NCI-H1105 (cell line): ENCODE measurements at regions not wholly inside any gene's neighbourhood (a gene's known extent, or its start where the extent isn't known, plus 50 kb on each side); places are given as distances from the start of the nearest gene placed in this dataset.
"Not testable (repeated sequence)": the region's sequence is repeated elsewhere in the genome, so short reads cannot be mapped to it uniquely, and the experiment has no call there.

Source experiments
- DNase-seq: peaks from one replicate; lab custom pipeline; 2025; lab: John Stamatoyannopoulos, UW

DNA sequence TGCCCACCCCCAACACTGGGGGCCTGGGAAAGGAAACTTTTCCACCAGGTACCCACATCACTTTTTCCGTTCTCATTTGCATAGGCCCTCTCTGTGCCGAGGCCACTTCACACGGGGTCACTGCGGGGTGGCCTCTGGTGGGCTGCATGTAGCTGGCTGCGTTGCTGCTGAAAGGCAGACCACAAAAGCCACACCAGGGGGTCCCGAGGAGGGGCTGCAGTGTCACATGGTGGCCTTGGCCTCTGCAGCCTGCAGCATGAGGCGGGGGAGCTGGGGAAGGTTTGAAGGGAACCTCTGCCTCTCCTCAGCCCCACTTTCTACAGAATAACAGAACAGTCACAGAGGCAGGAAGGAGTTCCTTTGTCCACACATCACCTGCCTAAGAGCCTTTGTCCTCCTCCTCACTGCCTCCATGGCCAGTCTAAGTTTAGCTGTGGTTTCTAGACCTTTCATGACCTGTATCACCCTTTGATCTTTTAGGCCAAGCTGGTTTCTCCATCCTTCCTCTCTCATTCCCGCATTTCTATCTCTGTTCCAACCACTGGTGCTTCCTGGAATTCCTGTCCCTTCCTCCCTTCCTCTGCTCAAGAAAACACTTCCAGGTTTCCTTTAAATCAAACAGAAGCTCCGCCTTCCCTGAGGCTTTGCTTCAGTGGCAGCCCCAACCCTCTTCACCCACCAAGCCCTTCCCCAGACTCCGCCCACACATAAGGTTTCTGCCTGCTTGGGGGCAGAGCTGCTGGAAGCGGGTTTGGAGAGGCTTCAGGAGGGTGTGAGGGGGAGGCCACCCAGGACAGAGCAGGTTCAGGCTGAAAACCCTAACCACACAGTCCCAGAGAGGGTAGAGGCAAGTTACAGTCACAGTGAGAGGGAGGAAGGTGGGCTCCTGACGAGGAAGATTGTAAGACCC lies 150.7 kb upstream of the TLE3 start:
- no peak for DNase-seq

GRCh38 chr15:70247281-70247680 lies 149.6 kb upstream of the TLE3 start:
- no peak for DNase-seq

DNA sequence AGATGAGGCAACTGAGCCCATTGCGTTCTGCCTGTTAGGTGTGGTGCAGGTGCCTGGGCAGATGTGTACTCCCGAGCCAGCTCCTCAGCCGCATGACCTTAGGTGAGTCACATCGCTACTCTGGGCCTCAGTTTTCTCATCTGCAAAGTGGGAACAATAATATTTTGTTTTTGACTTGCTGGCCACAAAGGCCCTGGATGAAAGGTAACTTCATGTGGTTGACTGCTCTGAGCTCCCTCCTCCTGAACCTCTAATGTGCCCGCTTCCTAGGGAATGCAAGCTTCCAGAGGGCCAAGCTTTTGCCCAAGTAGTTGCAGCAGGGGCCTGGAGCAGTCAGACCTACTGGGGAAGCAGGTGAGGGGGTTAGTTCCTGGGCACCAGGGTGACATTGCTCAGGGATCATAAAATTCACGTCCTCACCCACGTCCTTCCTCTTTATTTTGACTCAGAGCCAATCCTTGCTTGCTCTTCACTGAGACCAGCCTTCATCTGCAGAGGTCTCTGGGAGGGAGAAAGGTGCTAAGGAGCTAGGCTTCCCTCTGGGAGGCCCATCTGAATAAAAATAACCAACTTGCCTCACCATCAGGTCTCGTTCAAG lies 149.0 kb upstream of the TLE3 start:
- no peak for DNase-seq

DNA sequence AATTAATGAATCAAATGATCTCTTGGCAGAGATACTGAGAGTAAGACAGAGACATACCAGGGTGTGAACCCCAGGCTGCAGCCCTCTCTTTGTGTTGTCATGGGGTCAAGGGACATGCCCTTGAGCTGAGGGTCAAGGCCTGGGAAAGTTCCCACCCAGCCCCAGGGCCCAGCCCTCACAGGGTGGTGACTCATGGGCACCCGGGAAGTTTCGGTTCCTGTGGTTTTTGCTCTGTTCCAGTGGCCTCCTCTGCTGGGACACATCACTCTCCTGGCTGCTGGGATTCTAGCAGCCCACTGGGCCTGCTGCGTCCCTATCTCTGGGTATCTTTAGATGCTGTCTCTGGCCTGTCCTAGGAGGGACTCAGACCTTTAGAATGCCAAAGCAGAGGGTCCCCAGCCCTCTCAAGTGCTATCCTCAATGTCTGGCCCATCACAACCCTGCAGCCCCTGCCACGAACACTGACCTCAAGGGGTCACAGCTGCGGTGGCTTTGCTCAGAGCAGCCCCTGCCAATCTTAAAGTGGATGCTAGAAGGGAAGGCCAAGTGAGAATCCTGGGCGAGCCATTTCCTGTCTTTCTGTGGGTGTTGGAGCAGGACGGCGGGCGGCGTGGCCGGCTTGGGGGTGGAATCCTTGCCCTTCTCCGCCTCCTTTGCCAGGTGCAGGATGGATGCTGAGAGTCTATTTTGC lies 148.4 kb upstream of the TLE3 start:
- DNase-seq, result no peak

DNA sequence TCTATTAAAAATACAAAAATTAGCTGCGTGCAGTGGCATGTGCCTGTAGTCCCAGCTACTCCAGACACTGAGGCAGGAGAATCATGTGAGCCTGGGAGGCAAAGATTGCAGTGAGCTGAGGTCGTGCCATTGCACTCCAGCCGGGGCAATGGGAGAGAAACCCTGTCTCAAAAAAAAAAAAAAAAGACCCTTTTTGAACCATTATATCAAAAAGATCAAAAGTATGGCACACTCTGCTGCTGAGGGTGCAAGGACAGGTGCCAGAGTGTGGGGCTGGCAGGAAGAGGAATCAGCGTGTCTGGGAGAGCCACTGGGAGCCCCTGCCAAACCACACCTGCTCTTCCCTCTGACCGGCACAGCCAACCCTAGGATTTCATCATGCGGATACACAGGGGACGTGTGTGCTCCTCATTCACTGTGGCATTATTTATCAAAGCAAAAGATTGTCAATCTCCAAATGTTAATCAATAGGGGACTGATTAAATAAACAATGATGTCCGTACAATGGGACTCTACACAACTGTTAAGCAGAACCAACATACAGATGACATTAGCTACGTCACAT lies 147.3 kb upstream of the TLE3 start:
- no peak for DNase-seq

- DNase-seq, result no peak
Measured at GRCh38 chr15:70243686-70244540, 146.2 kb upstream of the TLE3 start.

GRCh38 chr15:70242951-70243685 lies 145.4 kb upstream of the TLE3 start:
- DNase-seq, result no peak

DNA sequence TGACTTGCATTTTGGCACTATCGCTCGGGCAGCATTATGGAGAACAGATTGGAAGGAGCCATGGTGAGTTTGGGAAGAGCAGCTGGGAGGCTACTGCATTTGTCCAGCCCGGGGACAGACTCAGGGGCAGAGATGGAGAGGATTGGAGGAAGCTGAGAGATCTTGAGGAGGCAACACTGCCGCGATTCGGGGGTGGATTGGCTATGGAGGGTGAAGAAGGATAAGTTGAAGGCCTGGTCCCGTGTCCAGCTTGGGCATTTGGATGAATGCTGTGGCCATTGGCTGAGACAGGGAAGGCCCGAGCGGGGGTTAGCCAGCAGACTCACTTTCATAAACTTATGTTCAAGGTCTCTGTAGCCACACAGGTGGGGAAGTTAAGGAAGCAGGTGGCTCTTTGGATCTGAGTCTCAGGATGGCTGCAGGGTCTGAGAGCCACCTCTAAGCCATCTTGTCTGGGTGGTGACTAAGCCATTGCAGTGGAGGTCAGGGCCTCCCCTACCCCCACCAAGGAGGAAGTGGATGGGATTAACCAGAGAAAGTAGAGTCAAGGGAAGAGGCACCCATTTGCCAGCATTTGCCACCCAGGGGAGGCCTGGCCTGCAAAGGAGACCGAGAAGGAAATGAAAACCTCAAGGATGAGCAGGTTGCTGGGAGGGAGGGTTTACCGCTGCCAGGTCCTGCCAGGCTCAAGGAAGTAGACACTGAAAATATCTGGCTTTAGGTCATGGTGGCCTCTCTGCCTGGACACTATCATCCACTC lies 144.0 kb upstream of the TLE3 start:
- no peak for DNase-seq

- no peak for DNase-seq
Measured at GRCh38 chr15:70240820-70241430, 143.2 kb upstream of the TLE3 start.

- no peak for DNase-seq
Measured at GRCh38 chr15:70240082-70240481, 142.4 kb upstream of the TLE3 start.

DNA sequence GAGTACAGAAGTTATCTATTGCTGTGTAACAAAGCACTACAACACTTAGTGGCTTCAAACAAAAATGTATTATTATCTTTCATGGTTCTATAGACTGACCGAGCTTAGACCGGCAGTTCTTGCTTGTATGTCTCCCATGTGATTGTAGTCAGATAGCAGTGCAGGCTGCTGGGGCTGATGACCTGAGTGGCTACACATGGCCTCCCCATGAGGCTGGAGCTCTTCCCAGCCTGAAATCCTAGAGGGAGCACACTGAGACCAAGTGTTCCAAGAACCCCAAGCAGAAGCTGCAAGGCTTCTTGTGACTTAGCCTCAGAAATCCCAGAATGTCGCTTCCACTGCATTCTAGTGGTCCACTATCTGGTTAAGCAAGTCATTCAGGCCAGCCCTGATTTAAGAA lies 141.2 kb upstream of the TLE3 start:
- DNase-seq, result no peak

DNA sequence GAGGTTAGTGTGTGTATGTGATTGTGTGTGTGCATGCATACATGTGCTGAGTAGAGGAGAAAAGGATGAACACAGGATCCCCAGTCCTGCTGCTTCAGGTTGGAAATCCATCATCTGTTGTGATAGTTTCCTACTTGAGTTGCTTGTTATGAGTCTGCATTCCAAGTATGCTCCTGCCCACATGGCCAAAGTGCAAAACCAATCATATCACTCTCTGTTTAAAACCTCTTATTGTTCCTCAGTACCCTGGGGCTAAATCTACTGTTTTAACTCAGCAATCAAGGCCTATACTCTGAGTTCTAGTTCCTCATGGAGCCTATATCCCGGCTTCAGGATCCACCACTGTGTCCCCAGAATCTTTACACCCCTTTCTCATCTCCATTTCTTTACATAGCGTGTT lies 139.9 kb upstream of the TLE3 start:
- DNase-seq, result no peak

DNA sequence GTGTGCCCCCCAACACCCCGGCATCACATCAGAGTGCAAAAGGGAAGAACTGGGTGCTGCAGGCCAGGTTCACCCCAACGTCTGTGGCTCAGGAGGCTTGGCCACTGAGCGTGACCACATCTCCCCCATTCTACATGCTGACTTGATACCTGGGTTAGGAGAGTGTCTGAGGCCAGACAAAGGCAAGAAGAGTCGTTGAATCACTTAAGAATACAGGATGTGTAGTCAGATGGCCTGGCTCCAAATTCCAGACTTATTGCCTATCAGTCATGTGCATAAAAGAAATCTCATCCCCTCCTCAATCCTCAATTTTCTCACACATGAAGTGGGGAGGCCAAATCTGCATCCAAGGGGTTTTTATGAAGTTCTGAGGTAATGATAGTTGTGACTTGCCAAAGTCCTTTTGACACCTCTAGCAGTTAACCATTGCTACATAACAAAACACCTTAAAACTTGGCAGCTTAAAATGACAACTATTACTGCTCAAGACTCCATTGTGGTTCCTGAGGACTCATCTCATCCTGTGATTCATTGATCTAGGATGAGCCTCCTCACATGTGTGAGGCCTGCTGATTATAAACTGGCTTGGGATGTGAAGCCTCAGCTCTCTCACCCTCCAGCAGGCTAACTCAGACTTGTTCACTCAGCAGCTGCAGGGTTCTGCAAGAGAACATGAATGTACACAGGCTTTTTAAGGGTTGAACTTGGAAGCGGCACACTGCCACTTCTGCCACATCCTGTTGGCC lies 138.8 kb upstream of the TLE3 start:
- no peak for DNase-seq

- no peak for DNase-seq
Measured at GRCh38 chr15:70235347-70235746, 137.6 kb upstream of the TLE3 start.

DNA sequence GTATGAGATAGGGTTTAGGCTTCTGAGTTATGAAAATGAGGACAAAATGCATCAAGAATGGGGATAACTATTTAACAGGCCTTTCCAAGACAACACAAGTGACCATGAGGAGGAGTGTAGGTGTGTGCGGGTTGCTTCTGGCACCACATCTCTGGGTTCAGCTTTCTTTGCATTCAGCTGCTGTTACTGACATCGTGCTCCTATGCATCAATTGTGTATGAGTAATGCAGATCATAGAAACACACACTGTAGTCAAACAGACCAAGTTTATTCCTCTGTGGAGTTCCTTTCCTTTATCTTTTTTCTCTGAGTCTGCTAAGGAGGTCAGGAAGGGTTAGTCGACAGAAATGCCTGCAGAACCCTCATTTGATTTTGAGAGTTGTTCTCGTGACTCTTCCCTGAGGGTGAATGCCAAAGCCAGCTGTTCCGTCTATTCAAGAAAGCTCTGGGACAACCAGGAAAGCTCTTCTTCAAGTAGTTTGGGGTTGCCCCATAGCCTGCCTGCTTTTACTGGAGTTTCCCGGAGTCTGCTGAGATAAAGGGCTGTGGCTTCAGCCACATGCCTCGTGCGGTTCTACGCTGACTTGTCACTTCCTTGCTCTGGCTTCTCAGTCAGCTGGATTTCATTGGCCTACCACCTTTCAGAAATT lies 136.7 kb upstream of the TLE3 start:
- no peak for DNase-seq

DNA sequence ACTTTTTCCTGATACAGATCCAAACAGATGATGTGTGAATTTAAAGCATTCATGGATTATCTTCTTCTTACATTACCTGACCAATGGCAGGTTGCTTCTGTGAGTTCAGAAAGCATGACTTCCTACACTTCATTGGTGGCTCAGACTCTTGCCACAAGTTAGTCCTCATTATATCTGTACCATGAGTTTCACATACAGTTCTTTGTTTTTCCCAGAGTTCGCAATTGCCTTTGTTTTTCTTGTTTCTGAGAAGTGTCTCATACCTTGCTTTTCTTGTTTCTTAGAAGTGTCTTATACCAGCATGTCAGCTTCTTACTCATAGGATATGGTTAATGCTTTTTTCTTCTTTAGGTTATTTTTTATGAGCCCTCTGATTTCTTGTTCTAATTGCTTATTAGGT lies 133.8 kb upstream of the TLE3 start:
- no peak for DNase-seq

- not testable (repeated sequence) for DNase-seq
Measured at GRCh38 chr15:70227918-70228317, 130.2 kb upstream of the TLE3 start.

- no peak for DNase-seq
Measured at GRCh38 chr15:70227147-70227546, 129.4 kb upstream of the TLE3 start.
